GM23248 (cell line): ENCODE measurements at regions not wholly inside any gene's neighbourhood (a gene's known extent, or its start where the extent isn't known, plus 50 kb on each side); places are given as distances from the start of the nearest gene placed in this dataset.

ENCODE experiments used
- EZH2 ChIP-seq: fragments of 200-600 bp; sonication (generic); IDR thresholded peaks from 2 replicates; pipeline ENCODE4 v1.6.1; 2018; ENCODE audit warnings: antibody characterized with exemption, mild to moderate bottlenecking; ENCODE audit not compliant: insufficient read depth, poor library complexity, severe bottlenecking
- EZH2phosphoT487 ChIP-seq: fragments of 200-600 bp; sonication (generic); IDR thresholded peaks from 2 replicates; pipeline ENCODE4 v1.6.1; 2018; ENCODE audit warnings: antibody characterized with exemption, moderate library complexity, mild to moderate bottlenecking, low read depth; ENCODE audit not compliant: insufficient read depth

DNA sequence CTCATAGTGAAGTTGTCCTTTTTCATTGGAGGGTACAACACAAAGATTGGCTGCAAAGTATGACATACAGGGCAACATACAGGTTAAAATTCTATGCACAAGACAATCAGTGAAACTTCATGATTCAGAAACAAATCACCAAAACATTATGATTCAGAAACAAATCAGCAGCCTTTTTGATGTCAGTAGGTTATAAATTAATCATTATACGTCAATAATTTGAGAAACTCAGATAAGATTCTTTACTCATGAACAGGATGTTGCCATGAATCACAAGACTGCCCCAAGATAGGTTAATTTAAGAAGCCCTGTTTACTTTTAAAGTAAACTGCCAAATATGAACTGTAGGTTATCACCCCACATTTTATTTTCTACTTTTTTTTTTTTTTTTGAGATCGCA is 62.2 kb upstream of the IL33 start:
- TF ChIP-seq EZH2 (no peak), EZH2phosphoT487 (no peak)
